Left hindlimb (tissue), 1 donor: ENCODE measurements at regions not wholly inside any gene's neighbourhood (a gene's known extent, or its start where the extent isn't known, plus 50 kb on each side); places are given as distances from the start of the nearest gene placed in this dataset.
"Not testable (repeated sequence)": the region's sequence is repeated elsewhere in the genome, so short reads cannot be mapped to it uniquely, and the experiment has no call there.

ENCODE experiments used
- DNase-seq: peaks from one replicate; pipeline ENCODE4 v3.0.0-alpha.2; 2018

DNA sequence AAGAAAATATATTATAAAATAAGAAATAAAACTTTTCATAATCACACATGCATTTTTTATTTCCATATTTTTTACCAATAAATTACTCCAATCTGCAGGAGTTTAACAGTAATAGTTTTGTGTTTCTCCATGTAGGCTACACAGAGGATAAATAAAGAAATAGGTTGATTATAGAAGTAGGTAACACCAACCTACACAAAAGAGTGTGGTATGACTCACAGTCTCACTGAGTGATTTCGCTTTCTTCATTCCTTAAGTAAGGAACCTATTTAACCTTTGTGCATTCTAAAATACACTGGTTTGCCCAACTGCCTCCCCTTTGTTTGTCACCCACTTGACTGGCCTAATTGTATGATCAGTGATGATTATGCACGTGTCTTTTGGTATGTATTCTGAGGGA lies 244.2 kb upstream of the RIMS1 start:
- no peak for DNase-seq

DNA sequence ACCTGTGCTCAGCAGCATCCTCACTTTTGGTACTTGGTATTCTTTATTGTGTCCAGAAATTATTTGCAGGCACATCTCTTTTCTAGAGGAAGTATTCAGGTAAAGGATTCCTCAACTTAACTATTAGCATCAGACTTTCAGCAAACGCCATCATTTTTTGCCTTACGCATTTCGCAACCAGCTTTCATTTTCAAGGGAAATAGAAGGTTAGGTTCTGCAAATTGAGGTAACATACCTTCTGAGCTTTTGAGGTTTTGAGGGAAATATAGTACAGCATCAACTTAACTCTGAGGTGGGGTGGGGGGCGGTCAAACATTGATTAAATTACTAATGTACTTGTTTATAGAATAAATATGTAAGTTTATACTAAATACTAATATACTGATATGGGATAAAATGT lies 243.6 kb upstream of the RIMS1 start:
- no peak for DNase-seq

DNA sequence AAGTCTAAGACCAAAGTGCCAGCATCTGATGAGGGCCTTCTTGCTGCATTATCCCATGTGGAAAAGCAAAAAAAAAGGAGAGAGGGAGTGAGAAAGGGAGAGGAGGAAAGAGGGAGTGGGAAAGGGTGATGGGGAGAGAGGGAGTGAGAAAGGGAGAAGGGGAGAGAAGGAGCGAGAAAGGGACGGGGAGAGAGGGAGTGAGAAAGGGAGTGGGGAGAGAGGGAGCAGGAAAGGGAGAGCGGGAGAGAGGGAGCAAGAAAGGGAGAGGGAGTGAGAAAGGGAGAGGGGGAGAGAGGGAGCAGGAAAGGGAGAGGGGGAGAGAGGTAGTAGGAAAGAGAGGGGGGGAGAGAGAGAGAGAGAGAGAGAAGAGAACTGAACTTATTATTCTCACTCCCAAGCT lies 241.1 kb upstream of the RIMS1 start:
- no peak for DNase-seq

DNA sequence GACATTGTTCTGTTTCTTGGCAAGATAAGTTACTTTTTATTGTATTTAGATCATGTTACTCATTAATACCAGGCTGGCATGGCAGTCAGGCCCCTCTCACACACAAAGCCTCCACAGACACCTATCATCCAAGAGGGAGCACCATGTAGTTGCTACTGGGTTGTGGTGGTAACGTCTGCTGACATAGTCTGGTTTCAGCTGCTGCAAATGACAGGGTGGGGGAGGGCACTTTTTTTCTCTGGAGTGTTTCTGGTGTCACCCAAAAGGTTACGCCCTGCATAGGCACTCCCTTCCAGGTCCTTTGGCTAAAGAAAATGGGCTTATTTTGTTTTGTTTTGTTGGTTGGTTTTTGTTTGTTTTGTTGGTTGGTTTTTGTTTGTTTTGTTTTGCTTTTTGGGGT lies 236.4 kb upstream of the RIMS1 start:
- no peak for DNase-seq

DNA sequence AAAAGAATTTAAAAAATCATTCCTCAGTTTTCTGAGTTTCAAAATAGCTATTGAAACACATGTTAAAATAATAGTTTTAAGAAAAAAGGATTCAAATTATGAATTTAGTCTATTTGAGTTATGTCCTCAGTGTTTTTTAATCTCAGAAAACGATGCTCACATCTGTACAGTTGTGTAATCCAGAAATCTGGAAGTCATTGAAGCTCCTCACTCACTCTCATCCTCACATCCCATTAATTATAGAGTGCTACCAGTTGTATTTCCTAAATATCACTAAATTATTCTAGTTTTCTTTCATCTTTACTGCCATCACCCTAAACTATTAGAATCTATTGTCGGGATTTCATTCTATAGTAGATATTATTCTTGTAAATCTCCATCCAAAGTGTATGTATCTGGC lies 234.7 kb upstream of the RIMS1 start:
- DNase-seq, result no peak

DNA sequence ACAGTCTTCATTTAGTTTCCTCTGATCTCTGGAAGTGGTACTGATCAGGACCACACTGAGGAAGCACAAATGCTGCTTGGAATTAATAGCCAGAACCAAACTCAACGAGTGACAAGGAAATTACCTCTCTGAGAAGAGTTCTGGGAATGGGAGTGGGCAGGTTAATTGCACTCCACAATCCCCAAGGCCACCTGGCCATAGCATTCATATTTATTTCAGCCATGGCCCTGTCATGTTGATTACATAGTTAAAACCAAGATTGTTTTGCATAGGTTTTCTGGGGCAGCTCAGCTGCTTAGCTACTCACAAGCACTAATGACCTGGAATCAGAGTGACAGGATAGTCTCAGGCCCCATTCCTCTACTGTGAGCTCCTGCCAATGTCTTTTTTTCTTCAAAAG lies 230.2 kb upstream of the RIMS1 start:
- no peak for DNase-seq

DNA sequence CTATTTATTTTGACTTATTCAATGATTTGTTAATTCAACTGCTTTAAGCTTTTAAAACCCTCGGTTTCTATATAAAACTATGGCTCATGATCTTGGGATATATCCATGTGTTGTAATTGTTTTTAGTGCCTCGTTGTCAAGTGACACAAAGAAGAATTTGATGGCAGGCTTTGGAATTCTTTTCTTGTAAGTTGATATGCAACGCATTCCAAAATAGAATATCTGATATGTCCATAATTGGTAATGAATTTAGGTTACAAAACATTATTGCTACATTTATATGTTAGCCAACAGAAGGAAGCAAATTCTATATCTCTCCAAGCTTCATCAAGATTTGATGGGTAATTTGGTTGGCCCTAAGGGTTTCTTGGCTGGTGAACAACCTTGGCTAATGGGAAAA lies 220.4 kb upstream of the RIMS1 start:
- no peak for DNase-seq

DNA sequence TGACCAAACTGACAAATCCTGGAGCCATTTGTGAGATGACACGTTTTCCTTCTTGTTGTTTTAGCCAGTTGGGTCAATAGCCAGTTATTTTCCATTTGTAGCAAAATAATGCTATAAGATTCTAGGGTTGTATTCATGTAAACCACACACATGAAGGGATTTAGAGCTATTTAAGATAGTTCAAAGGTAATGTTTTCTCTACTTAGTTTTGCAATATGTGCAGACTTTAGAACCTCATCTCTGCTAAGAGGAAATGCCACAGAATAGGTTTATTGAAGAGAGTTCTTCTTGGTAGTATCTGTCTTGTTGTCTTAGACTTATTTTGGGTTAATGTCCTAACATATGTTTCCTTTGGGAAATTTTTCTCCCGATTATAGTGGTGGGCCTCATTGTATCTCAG lies 213.5 kb upstream of the RIMS1 start:
- no peak for DNase-seq

DNA sequence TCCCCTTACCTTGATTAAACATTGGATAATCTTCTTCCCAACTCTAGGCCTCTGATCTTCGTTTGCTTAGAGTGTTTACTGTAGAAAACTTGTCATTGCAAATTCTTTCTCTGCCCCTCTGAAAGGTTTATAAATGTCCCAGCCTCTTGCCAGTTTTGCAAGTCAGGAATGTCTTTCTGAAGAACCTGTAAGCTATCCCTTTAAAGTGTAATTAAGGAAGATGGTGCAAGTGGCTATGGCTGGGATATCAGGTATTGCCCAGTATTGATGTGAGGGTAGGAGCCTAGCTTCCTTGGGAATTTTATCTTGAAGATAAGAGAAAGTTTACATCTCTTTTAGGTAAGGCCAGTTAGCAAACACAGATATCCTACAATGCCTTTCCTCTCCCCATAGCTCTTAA lies 211.0 kb upstream of the RIMS1 start:
- DNase-seq, result no peak

DNA sequence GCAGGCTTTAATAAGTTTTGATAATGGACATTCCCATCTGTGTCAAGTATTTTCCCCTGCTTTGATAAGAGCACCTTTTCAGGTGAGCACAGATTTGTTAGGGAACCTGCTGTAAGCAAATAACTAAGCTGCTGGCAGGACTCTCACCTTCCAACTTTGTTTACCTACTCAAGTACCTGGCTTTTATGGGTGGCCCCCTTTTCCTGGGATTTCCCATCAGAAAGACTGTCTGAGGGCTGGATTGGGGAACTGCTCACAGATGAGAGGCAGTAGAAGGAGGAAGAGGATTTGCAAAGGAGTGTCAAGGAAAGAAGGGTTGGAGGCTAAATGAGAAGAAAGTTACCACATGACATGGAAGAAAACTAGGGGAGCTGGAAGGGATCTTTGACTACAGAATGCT lies 210.1 kb upstream of the RIMS1 start:
- DNase-seq, result no peak

DNA sequence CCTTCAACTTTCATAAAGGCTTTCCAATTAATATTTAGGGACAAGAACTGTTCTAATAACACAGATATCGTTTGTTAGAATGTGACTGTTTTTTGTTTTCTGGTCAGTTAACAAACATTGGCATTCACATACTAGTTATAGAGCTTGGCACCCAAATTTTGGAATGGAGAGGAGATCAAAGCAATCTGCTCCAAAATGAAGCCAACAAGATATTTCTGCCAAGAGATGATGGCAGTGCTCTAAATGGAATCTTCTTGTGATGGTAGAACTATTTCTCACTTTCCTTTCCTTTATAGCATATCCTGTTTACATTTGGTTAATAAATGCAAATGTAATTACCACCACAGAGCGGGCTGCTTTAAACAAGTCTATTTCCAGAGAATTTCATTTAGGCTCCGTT lies 208.3 kb upstream of the RIMS1 start:
- DNase-seq, result no peak

DNA sequence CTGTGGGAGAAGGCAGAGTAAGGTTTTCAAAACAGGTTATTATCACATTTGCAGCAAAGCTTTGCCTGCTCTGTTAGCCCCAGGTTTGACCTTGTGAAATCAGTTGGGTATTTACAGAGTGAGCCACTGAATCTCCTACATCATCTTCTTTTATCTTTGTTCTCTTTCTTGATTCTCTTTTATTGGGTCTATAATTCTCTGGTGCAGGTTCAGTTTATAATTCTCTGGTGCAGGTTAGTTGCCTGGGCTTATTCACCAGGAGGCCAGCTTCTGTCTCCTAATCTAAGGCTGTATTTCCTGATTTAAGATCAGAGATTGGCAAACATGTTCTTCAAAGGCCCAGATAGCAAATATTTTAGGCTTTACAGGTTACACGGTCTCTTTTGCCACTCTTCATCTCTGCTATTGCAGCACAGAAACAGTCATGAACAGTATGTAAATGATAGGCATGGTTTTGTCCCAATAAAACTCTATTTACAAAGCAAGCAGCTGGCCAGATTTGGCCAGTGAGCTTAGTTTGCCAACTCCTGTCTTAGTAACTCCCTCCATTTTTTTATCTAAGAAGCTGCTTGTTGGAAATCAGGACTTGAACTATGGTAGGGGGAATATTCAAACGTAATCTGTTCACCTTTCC lies 205.0 kb upstream of the RIMS1 start:
- DNase-seq, result no peak

DNA sequence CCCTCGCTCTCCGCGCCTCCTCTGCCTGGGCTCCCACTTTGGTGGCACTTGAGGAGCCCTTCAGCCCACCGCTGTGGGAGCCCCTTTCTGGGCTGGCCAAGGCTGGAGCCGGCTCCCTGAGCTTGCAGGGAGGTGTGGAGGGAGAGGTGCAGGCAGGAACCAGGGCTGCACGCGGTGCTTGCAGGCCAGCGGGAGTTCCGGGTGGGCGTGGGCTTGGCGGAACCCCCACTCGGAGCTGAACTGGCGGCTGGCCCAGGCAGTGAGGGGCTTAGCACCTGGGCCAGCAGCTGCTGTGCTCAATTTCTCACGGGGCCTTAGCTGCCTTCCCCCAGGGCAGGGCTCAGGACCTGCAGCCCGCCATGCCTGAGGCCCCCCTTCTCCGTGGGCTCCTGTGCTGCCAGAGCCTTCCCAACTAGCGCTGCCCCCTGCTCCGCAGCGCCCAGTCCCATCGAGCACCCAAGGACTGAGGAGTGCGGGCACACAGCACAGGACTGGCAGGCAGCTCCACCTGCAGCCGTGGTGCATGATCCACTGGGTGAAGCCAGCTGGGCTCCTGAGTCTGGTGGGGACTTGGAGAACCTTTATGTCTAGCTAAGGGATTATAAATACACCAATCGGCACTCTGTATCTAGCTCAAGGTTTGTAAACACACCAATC lies 200.2 kb upstream of the RIMS1 start:
- not testable (repeated sequence) for DNase-seq

DNA sequence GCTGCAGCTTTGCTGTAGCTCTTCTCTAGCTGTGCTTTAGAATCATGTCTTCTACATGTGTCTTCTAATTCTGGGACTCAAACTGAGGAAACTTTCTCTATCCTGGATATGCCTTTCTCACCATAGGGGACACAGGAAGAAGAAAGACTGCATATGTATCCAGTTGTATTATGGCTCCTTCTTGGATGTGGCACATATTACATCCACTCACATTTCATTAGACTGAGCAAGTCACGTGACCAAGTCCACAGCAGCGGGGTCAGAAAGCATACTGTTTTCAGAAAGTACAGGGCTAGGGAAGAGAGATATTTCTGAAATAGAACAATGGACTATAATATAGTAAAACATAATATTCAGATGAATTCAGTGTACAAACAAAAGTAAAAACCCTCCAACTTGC lies 187.6 kb upstream of the RIMS1 start:
- DNase-seq, result no peak

DNA sequence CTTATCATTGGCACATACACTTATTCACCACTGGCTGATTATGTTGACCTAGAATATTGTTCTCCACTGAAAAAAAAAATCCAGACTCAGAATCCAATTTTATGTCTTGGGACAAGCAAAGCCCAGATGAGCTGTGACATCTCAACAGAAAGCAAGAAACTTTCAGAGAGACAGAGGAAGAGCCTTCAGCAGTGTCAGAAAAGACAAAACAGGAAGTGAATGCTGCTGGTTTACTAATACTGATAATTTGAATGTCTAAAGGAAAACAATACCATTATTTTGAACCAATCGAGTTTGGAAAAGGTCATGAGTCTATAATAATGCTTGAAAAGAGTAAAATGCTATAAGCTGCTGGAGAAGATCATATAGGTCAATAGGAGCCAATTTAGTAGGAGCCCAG lies 179.8 kb upstream of the RIMS1 start:
- no peak for DNase-seq

DNA sequence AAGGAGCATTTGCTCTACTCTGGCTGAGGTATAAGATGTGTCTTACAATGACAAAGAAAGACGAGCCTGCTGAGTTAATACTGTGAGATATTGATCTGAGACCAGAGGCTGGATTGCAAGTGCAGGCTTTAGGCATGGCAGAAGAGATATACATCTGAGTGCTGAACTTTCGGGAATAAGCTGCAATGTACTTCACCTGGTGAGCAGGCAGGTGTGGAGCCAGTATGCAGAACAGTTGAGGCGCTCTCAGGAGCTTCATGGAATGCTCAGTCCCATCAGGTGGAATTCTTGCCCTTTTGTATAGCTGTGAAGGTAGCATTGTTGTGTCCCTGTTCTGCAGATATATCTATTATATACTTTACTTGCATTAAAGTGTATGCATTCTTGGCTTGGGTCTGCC lies 179.3 kb upstream of the RIMS1 start:
- no peak for DNase-seq

DNA sequence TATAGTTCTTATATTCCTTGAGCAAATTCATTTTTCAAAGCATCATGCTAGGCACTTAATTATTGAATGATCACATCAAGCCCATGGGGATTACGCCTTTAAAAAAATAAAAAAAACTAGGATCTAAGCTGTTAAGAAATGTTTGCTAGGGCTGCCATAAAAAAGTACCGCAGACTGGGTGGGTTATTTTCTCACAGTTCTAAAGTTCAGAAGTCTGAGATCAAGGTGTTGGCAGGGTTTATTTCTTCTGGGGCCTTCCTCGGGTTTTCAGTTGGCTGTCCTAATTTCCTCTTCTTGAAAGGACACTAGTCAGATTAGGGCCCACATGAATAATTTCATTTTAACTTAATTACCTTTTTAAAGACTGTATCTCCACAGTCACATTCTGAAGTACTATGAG lies 165.6 kb upstream of the RIMS1 start:
- no peak for DNase-seq

DNA sequence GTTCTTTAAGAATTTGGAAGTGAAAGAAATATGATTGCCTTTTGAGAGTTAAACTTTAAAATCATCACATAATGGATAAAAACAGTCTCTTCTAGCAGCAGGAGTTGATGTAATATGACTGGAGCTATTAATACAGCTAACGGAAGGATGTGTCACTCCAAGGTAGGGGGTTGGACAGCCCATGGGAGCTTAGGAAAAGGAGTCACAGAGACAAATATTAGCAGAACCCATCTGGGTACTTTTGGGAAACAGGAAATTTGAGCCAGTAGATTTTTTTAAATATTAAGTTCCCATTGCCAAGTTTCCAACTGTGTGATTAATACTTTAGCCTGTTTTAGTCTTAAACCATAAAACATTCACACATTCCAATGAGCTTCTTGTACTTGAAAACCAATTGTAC lies 164.7 kb upstream of the RIMS1 start:
- no peak for DNase-seq

DNA sequence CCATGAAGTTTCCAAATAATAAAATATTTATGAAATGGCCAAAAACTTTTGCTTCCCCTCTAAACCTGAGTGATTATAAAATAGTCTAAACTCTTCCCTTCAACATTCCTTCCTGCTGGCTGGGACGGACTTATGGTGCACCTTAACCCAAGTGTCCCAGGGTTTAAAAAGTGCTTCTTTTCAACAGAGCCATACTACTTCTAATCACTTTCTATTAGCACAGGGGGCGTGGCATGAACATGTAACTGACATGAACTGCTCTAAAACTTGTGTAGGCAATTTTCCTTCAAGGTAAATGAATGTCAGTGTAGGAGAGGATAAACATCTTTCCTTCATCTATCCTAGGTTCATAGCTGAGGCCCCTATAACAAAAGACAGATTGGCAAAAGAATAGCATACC lies 163.6 kb upstream of the RIMS1 start:
- DNase-seq, result no peak

DNA sequence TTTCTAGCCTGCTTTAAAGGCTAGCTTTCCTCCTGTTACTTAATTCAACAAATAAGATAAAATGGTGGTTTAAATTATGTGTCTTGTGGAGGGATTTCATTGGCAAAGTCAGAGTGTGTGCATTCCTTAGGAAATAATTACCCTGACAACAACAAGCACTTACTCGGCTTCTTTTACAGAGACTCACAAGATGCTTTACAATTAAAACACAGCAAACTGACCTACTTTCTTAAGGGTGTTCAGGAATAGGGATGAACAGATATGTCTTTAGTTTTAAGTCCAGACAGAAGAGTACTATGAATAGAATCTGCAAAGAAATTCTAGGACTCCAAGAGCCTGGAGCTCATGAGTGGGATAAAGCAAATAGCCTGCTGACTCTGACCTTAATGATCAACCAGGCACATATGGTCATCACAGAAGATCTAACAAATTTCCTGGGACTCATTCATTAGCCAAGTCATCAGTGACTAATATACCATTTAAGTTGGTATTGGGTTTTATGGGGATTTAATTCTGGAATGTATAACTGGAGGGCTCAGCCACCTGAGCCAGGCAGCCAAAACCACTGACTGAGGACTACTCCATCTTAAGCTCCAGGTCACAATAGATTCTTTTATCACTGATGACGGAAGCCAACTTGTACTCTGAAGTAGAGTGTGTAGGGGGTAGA lies 161.8 kb upstream of the RIMS1 start:
- no peak for DNase-seq

DNA sequence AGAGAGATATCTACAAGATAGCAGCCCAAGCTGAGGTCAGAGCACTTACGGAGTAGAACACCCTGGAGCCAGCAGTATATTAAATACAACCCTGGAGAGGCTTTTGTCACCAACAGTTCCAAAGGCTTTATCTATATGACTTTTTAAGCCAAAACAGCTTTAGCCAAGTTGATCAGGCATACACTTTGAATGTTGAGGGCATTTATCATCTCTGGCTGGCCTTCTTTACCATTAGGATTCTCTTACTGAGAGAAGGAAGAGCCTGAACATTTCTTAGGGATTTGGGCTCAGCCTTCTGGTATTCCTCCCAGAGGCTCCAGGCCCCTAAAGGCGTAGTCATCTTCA lies 161.3 kb upstream of the RIMS1 start:
- no peak for DNase-seq

DNA sequence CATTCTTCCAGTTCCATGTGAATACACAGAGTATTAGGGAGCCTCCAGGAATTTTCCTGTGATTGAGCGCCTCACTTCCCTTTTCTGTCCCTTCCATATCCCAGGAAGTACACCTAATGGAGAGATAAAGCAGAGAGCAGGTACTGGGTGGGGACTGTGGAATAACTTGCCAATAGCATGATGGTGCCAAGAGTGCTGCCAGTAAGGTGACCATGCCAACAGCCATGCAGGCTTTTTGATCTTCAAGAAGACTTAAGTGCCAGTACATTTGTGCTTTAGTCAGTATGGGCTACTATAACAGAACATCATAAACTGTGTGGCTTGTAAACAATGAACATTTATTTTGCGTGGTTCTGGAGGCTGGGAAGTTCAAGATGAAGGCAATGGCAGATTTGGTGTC lies 160.2 kb upstream of the RIMS1 start:
- DNase-seq, result no peak

DNA sequence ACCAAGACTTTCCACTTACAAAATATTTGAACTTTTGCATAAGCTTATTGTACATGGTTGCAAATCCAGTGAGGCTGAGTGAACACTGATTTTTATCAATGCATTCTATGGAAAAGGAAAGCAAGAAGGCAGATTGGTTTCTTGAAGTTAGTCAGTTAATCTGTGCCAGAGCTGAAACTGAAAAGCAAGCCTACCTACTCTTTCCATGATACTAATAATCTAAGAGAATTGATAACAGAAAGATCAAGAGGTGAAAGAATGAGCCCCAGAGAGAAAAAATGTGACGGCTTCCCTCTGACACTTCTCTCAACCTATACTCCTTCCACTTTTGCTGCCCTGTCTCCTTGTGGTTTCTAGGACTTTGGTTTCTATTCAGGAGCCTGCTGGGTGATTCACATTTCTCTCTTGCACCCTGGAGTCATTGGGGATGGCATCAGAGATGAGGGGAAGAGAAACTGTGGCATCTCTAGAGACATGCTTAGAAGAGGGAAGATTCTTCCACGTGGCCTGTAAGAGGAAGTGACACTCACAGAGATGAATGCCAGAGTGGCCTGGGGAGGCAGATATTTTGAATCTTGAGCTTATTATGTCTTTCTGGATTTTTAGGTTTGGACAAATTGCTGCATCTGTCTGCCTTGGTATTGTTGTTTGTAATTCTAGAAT lies 158.6 kb upstream of the RIMS1 start:
- no peak for DNase-seq

DNA sequence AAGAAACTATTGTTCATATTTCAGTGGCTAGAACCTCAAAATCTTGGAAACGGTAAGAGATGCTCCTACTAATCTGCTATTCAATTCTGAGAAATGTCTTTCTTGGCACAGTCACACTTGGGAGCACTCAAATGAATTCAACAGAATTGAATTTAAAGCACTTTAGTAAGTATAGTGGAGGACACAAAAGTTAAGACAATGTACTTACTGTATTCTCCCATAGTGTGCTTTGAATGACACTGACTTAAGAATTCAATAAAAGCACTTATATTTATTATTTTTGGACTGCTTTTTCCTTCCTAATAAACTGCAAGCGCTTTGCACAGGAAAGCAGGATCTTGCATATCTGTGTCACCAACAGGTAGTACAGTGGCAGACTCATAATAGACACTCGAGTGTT lies 156.1 kb upstream of the RIMS1 start:
- DNase-seq, result no peak
